B cell (primary cell): ENCODE measurements at regions not wholly inside any gene's neighbourhood (a gene's known extent, or its start where the extent isn't known, plus 50 kb on each side); places are given as distances from the start of the nearest gene placed in this dataset.

Source experiments
- ATAC-seq: fragments of 200-7000 bp; cut with Tn5 transposase; one replicate; pipeline ENCODE4 v1.10.0; 2021; ENCODE audit warnings: low read depth, mild to moderate bottlenecking, moderate number of reproducible peaks, moderate library complexity
- CTCF ChIA-PET: fragments of 350-600 bp; sonication (Branson Sonifier 250); formaldehyde crosslinking; loops from one replicate; lab custom pipeline; 2021; ENCODE audit warnings: antibody characterized with exemption, inconsistent platforms; lab: Charles Lee
- POLR2A ChIA-PET: fragments of 350-600 bp; sonication (Branson Sonifier 250); formaldehyde crosslinking; loops from one replicate; lab custom pipeline; 2021; ENCODE audit warnings: antibody characterized with exemption; lab: Charles Lee
- DNase-seq: peaks from one replicate; pipeline ENCODE4 v3.0.0; 2013
- H2AFZ ChIP-seq: 2 replicates; pipeline ENCODE4 v1.6.1; 2012; ENCODE audit warnings: mild to moderate bottlenecking, low read depth, low read length; ENCODE audit not compliant: insufficient read depth, poor library complexity, severe bottlenecking
- H3K27ac ChIP-seq, 2 donors: 1 replicate in 1 of 2; 2 replicates in 1 of 2; pipeline ENCODE4 v1.5.1; 2012 to 2013; ENCODE audit warnings: low read length in 2 of 2, mild to moderate bottlenecking in 2 of 2, moderate library complexity in 1 of 2
- H3K27me3 ChIP-seq, 4 experiments: fragments of 200-600 bp in 1 of 4; sonication (generic) in 1 of 4; replicated peaks in 1 of 4; 1 replicate in 2 of 4; 2 replicates in 2 of 4; pipeline versions ENCODE4 v1.6.1 to v1.7.0; 2013 to 2016; ENCODE audit warnings: low read length in 3 of 4, mild to moderate bottlenecking in 2 of 4, mixed read lengths in 1 of 4, moderate library complexity in 1 of 4; ENCODE audit not compliant: insufficient read depth in 4 of 4, control insufficient read depth in 3 of 4; ENCODE audit errors: control extremely low read depth in 1 of 4
- H3K36me3 ChIP-seq, 2 experiments: replicated peaks in 1 of 2; 1 replicate in 1 of 2; 2 replicates in 1 of 2; pipeline versions ENCODE4 v1.6.1 to v1.7.1; 2013; ENCODE audit warnings: low read length in 1 of 2; ENCODE audit not compliant: insufficient read depth in 2 of 2, control insufficient read depth in 1 of 2; ENCODE audit errors: control extremely low read depth in 1 of 2, extremely low read depth in 1 of 2
- H3K4me1 ChIP-seq, 2 donors: fragments of 200-600 bp in 1 of 2; sonication (generic) in 1 of 2; 1 replicate in 1 of 2; 2 replicates in 1 of 2; pipeline versions ENCODE4 v1.5.1 to v1.6.1; 2013 to 2017; ENCODE audit warnings: low read length in 2 of 2; ENCODE audit not compliant: control insufficient read depth in 2 of 2, insufficient read depth in 2 of 2
- H3K4me2 ChIP-seq: replicated peaks from 2 replicates; pipeline ENCODE3; 2012; ENCODE audit warnings: mild to moderate bottlenecking, low read depth, low read length; ENCODE audit not compliant: poor library complexity, severe bottlenecking
- H3K4me3 ChIP-seq, 5 experiments: fragments of 200-600 bp in 1 of 5; sonication (generic) in 1 of 5; 1 replicate in 3 of 5; 2 replicates in 2 of 5; pipeline versions ENCODE4 v1.5.1 to v1.7.0; 2011 to 2016; ENCODE audit warnings: low read length in 4 of 5, mild to moderate bottlenecking in 4 of 5, low read depth in 2 of 5, control low read depth in 1 of 5, moderate library complexity in 1 of 5; ENCODE audit not compliant: insufficient read depth in 1 of 5; ENCODE audit errors: control extremely low read depth in 1 of 5, extremely low read depth in 1 of 5
- H3K79me2 ChIP-seq: fragments of 200-600 bp; sonication (generic); one replicate; pipeline ENCODE4 v1.6.0; 2016; ENCODE audit warnings: low read length; ENCODE audit not compliant: control insufficient read depth, insufficient read depth
- H3K9ac ChIP-seq: fragments of 200-600 bp; sonication (generic); 2 replicates; pipeline ENCODE4 v1.6.1; 2017; ENCODE audit warnings: mild to moderate bottlenecking, low read length, moderate library complexity
- H3K9me3 ChIP-seq, 3 donors: one replicate each; pipeline versions ENCODE4 v1.6.1 to v1.7.1; 2013; ENCODE audit warnings: low read length in 2 of 3; ENCODE audit not compliant: control insufficient read depth in 2 of 3, insufficient read depth in 1 of 3; ENCODE audit errors: control extremely low read depth in 1 of 3
- H4K20me1 ChIP-seq: 2 replicates; pipeline ENCODE4 v1.6.0; 2012; ENCODE audit warnings: mild to moderate bottlenecking, low read length; ENCODE audit not compliant: insufficient read depth, control insufficient read depth, poor library complexity, severe bottlenecking
- H3K27ac Mint-ChIP-seq: one replicate; pipeline ENCODE4 v1.8.0; 2021; ENCODE audit warnings: mixed read lengths
- H3K27me3 Mint-ChIP-seq: one replicate; pipeline ENCODE4 v1.8.0; 2021; ENCODE audit warnings: mixed read lengths
- H3K4me1 Mint-ChIP-seq: one replicate; pipeline ENCODE4 v1.8.0; 2021; ENCODE audit warnings: mixed read lengths
- H3K4me3 Mint-ChIP-seq: one replicate; pipeline ENCODE4 v1.8.0; 2021; ENCODE audit warnings: mixed read lengths
- H3K9me3 Mint-ChIP-seq: one replicate; pipeline ENCODE4 v1.8.0; 2022; ENCODE audit warnings: mixed read lengths; ENCODE audit not compliant: insufficient read depth
- EZH2 ChIP-seq: IDR thresholded peaks from 2 replicates; pipeline ENCODE4 v1.6.1; 2012; ENCODE audit warnings: borderline replicate concordance, low read depth, mild to moderate bottlenecking, moderate library complexity, low read length; ENCODE audit not compliant: insufficient read depth, poor library complexity, severe bottlenecking
- WGBS: methylation state at CpG from one replicate; pipeline ENCODE4 v1.1.5; 2013; ENCODE audit warnings: missing lambda C conversion rate; ENCODE audit not compliant: insufficient coverage; 5-methylcytosine and 5-hydroxymethylcytosine counted together
- intact Hi-C: fragments of 100-400 bp; cut with micrococcal nuclease; formaldehyde crosslinking; loops from one replicate; pipeline ENCODE4 v1.10.0; 2022
- TF ChIP-seq, protein P1 (sequence below): fragments of 200-600 bp; IDR thresholded peaks from one replicate; pipeline ENCODE4 v1.8.0; 2022; ENCODE audit warnings: antibody characterized with exemption, mild to moderate bottlenecking

GRCh38 chr10:10311966-10312365 is 705.7 kb upstream of the CELF2 start:
- no peaks in the 10 kb centered on the region for H3K36me3 ChIP-seq
- H3K27me3 ChIP-seq: no peaks in the 10 kb centered on the region
- Mint-ChIP-seq H3K4me1 (no peaks in the 10 kb centered on the region), H3K4me3 (no peak overlapping the region), H3K9me3 (no peaks in the 10 kb centered on the region), H3K27ac (no peak overlapping the region), H3K27me3 (no peaks in the 10 kb centered on the region)
- no peak overlapping the region for H3K27ac ChIP-seq
- ChIA-PET CTCF (no interaction called here), POLR2A (no interaction called here)
- no peaks in the 10 kb centered on the region for H4K20me1 ChIP-seq
- 88% methylated on average over 1 of the region's 2 CpGs for WGBS
- H3K4me3 ChIP-seq: no peak overlapping the region
- no peak overlapping the region for H2AFZ ChIP-seq
- no peaks in the 10 kb centered on the region for H3K79me2 ChIP-seq
- TF ChIP-seq EZH2: no peak
- TF ChIP-seq, protein P1, sequence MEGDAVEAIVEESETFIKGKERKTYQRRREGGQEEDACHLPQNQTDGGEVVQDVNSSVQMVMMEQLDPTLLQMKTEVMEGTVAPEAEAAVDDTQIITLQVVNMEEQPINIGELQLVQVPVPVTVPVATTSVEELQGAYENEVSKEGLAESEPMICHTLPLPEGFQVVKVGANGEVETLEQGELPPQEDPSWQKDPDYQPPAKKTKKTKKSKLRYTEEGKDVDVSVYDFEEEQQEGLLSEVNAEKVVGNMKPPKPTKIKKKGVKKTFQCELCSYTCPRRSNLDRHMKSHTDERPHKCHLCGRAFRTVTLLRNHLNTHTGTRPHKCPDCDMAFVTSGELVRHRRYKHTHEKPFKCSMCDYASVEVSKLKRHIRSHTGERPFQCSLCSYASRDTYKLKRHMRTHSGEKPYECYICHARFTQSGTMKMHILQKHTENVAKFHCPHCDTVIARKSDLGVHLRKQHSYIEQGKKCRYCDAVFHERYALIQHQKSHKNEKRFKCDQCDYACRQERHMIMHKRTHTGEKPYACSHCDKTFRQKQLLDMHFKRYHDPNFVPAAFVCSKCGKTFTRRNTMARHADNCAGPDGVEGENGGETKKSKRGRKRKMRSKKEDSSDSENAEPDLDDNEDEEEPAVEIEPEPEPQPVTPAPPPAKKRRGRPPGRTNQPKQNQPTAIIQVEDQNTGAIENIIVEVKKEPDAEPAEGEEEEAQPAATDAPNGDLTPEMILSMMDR: no peak
- no peak overlapping the region for H3K4me2 ChIP-seq
- no peak for ATAC-seq
- no peak overlapping the region for H3K9ac ChIP-seq
- no peak for DNase-seq
- H3K9me3 ChIP-seq: peaks cover 0 to 5% (median 0%) of the 10 kb centered on the region in 3 donors
- no peaks in the 10 kb centered on the region for H3K4me1 ChIP-seq
- intact Hi-C loops: no loop called here

- no peak for ATAC-seq
- CTCF ChIA-PET: no interaction called here
Observed at GRCh38 chr10:10313149-10313835, 704.4 kb upstream of the CELF2 start.

More at GRCh38 chr10:10313149-10313835, 704.4 kb upstream of the CELF2 start:
- no peaks in the 10 kb centered on the region for H3K36me3 ChIP-seq
- Mint-ChIP-seq H3K27ac (no peak overlapping the region), H3K9me3 (no peaks in the 10 kb centered on the region), H3K4me1 (no peaks in the 10 kb centered on the region), H3K27me3 (no peaks in the 10 kb centered on the region), H3K4me3 (no peak overlapping the region)
- H3K9me3 ChIP-seq: no peaks in the 10 kb centered on the region
- no peak overlapping the region for H3K4me3 ChIP-seq
- POLR2A ChIA-PET: no interaction called here
- H3K27me3 ChIP-seq: no peaks in the 10 kb centered on the region
- no peaks in the 10 kb centered on the region for H3K4me1 ChIP-seq
- no CpG with 5 or more reads among the region's 3 CpGs for WGBS
- no peak for TF ChIP-seq EZH2
- TF ChIP-seq, protein P1: no peak
- H3K27ac ChIP-seq: no peak overlapping the region
- H2AFZ ChIP-seq: no peak overlapping the region
- no peak for DNase-seq
- no peak overlapping the region for H3K4me2 ChIP-seq
- H4K20me1 ChIP-seq: no peaks in the 10 kb centered on the region
- intact Hi-C loops: no loop called here
- no peaks in the 10 kb centered on the region for H3K79me2 ChIP-seq
- no peak overlapping the region for H3K9ac ChIP-seq
